HG02642 (cell line): ENCODE measurements at regions not wholly inside any gene's neighbourhood (a gene's known extent, or its start where the extent isn't known, plus 50 kb on each side); places are given as distances from the start of the nearest gene placed in this dataset.

Experiments
- ATAC-seq: cut with Tn5 transposase; IDR thresholded peaks from one replicate; pipeline ENCODE4 v1.9.1; 2021; ENCODE audit warnings: mild to moderate bottlenecking; ENCODE audit not compliant: unreplicated experiment, poor library complexity

- no peak for ATAC-seq
These were observed 273.3 kb upstream of the C11orf87 start for GRCh38 chr11:109148669-109149068.

GRCh38 chr11:109150581-109150980, 271.4 kb upstream of the C11orf87 start:
- no peak for ATAC-seq

- ATAC-seq = no peak
These were observed 268.2 kb upstream of the C11orf87 start for GRCh38 chr11:109153836-109154235.

GRCh38 chr11:109155291-109155690, 266.7 kb upstream of the C11orf87 start:
- ATAC-seq = peak; percentile 56

- ATAC-seq = no peak
These were observed 257.0 kb upstream of the C11orf87 start for GRCh38 chr11:109165035-109165434.

GRCh38 chr11:109166441-109166840, 255.5 kb upstream of the C11orf87 start:
- no peak for ATAC-seq

- no peak for ATAC-seq
These were observed 248.5 kb upstream of the C11orf87 start for GRCh38 chr11:109173504-109173903.

- ATAC-seq = no peak
These were observed 237.6 kb upstream of the C11orf87 start for GRCh38 chr11:109184376-109184775.

GRCh38 chr11:109192864-109193263, 229.1 kb upstream of the C11orf87 start:
- ATAC-seq = no peak

- no peak for ATAC-seq
These were observed 228.1 kb upstream of the C11orf87 start for GRCh38 chr11:109193880-109194279.

- ATAC-seq = no peak
These were observed 226.0 kb upstream of the C11orf87 start for GRCh38 chr11:109196016-109196415.

- no peak for ATAC-seq
These were observed 224.3 kb upstream of the C11orf87 start for GRCh38 chr11:109197656-109198055.

- ATAC-seq = no peak
These were observed 218.8 kb upstream of the C11orf87 start for GRCh38 chr11:109203176-109203575.

GRCh38 chr11:109205312-109205711, 216.7 kb upstream of the C11orf87 start:
- ATAC-seq = no peak

- no peak for ATAC-seq
These were observed 213.9 kb upstream of the C11orf87 start for GRCh38 chr11:109208121-109208520.

GRCh38 chr11:109209572-109209971, 212.4 kb upstream of the C11orf87 start:
- ATAC-seq = no peak

GRCh38 chr11:109221190-109221589, 200.8 kb upstream of the C11orf87 start:
- no peak for ATAC-seq

- no peak for ATAC-seq
These were observed 199.2 kb upstream of the C11orf87 start for GRCh38 chr11:109222761-109223160.

- ATAC-seq = no peak
These were observed 198.5 kb upstream of the C11orf87 start for GRCh38 chr11:109223451-109223850.

GRCh38 chr11:109229682-109230081, 192.3 kb upstream of the C11orf87 start:
- no peak for ATAC-seq

GRCh38 chr11:109236188-109236587, 185.8 kb upstream of the C11orf87 start:
- no peak for ATAC-seq

GRCh38 chr11:109236696-109237095, 185.3 kb upstream of the C11orf87 start:
- no peak for ATAC-seq

- no peak for ATAC-seq
These were observed 184.4 kb upstream of the C11orf87 start for GRCh38 chr11:109237636-109238035.
